GM12892 (cell line): ENCODE measurements at regions not wholly inside any gene's neighbourhood (a gene's known extent, or its start where the extent isn't known, plus 50 kb on each side); places are given as distances from the start of the nearest gene placed in this dataset.

ENCODE experiments used
- DNase-seq: peaks from one replicate; pipeline ENCODE4 v3.0.0; 2011; ENCODE audit not compliant: insufficient read length
- FAIRE-seq: peaks from 2 replicates; lab custom pipeline; 2011; peaks lifted over from hg19 to GRCh38; lab: Jason Lieb, UNC
- POLR2A ChIP-seq: IDR thresholded peaks from 2 replicates; pipeline ENCODE4 v1.6.1; 2011; ENCODE audit warnings: low read depth, low read length, control low read depth
- POLR2AphosphoS5 ChIP-seq: IDR thresholded peaks from 2 replicates; pipeline ENCODE4 v1.6.1; 2011; ENCODE audit warnings: low read depth, low read length, control low read depth
- TAF1 ChIP-seq: IDR thresholded peaks from 2 replicates; pipeline ENCODE4 v1.6.1; 2011; ENCODE audit warnings: low read depth, mild to moderate bottlenecking, control low read depth, low read length, borderline replicate concordance

- FAIRE-seq (no peak), DNase-seq (no peak)
- no peak for TF ChIP-seq POLR2A
- TF ChIP-seq TAF1 = no peak
- TF ChIP-seq POLR2AphosphoS5 = no peak
Observed at GRCh38 chr9:10706788-10707187, 94.0 kb upstream of the PTPRD start.

DNA sequence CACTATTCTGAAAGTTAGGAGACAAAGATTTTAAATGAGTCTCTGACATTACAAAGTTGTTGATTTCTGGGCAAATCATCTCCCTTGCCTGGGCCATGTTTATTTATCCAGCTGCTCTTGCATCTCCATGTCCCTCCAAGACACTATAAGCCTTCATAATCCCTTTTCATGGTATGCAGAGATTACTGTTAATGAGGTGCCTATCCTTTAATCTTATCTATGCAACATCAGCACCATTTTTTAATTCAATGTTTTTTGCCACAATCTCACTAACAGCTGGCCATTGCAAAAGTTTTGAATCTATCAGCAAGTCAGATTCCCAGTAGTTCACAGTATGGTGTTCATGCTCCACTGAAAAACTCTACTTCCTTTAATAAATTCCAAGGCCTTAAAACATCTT, 108.5 kb upstream of the PTPRD start:
- FAIRE-seq = no peak

GRCh38 chr9:10729213-10729612, 116.4 kb upstream of the PTPRD start:
- DNase-seq (no peak), FAIRE-seq (no peak)
- TF ChIP-seq POLR2AphosphoS5 (no peak), TAF1 (no peak), POLR2A (no peak)

More for the DNA sequence above, 108.5 kb upstream of the PTPRD start:
- DNase-seq = no peak
- TF ChIP-seq POLR2A = no peak
- no peak for TF ChIP-seq TAF1
- TF ChIP-seq POLR2AphosphoS5 = no peak

DNA sequence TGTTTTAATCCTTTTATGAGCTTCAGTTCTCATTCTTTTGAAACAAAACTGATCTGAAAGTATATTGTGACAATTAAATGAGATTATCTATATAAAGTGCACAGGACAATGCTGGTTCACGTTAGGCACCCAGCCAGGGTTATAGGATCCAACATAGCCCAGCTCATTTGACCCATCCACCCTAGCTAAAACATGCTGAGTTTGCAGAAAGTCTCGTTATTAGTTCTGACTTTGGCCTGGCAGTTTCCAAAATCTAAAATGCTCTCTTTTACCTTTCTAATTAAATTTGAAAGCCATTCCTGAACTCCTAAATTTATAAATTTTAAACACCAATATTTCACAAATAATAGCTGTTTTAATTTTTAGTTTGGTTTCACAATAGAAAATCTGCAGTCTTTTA, 131.9 kb upstream of the PTPRD start:
- DNase-seq (no peak), FAIRE-seq (no peak)
- TF ChIP-seq TAF1 (no peak), POLR2AphosphoS5 (no peak), POLR2A (no peak)

DNA sequence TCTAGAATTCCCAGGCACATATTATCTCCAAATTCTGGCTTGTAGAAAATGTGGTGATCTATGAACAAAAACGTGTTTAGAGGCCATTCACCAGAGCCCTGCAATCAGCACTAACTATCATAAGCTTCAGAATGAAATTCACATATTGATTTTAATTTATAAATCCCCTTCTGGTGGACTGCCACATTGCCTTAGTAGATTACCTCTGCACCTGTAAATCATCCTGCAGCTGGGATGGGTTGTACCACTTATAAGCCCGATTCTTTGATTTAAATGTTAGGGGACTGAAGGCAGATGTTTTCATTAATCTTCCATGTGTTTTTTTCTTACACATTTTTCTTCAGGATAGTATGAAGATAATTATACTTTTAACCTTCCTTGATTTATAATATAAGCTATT, 140.7 kb upstream of the PTPRD start:
- DNase-seq (no peak), FAIRE-seq (no peak)
- TF ChIP-seq TAF1 = no peak
- TF ChIP-seq POLR2AphosphoS5 = no peak
- TF ChIP-seq POLR2A = no peak

GRCh38 chr9:10764481-10764880, 151.7 kb upstream of the PTPRD start:
- TF ChIP-seq TAF1 = no peak
- TF ChIP-seq POLR2AphosphoS5 = no peak
- TF ChIP-seq POLR2A = no peak
- DNase-seq (no peak), FAIRE-seq (no peak)

DNA sequence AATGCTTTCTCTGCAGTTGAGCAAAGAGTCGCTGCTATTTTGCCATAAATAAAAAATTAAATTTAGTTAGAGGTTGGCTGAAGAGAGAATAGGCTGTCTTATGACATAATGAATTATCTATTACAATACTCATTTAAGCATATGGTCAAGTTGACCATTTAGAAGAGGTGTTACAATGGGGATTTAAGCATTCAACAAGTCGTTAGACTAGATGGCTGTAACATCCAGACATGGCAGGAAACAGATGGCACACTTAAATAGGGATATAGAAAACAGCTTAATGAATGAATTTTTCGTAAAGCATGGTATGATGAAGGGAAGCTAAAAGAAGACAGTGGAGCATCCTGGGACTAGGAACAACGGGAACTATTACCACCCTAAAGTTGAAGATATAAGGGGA, 160.3 kb upstream of the PTPRD start:
- DNase-seq (no peak), FAIRE-seq (no peak)
- TF ChIP-seq TAF1 (no peak), POLR2A (no peak), POLR2AphosphoS5 (no peak)

DNA sequence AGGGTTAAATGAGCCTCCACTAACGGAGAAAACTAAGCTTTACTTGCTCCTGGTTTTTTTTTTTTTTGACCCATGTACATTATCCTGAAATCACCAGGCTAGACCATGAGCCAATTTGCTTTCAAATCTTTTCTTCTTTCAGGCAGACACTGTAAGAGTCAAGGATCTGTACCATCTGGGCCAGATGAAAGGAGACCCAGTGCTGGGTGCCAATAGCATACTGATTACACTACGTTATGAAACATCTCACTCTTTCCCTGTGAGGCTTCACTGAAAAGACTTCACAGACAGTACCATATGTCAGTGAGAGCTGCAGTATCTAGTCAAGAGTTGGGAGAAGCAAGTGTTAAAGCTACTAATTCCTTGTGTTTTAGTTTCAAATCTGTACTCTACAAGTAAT, 161.2 kb upstream of the PTPRD start:
- FAIRE-seq (no peak), DNase-seq (no peak)

GRCh38 chr9:10785255-10785654, 172.5 kb upstream of the PTPRD start:
- TF ChIP-seq POLR2AphosphoS5 (no peak), TAF1 (no peak), POLR2A (no peak)
- no peak for DNase-seq
- FAIRE-seq = no peak

More for the DNA sequence above, 161.2 kb upstream of the PTPRD start:
- TF ChIP-seq POLR2AphosphoS5 = no peak
- TF ChIP-seq TAF1 = no peak
- TF ChIP-seq POLR2A = no peak

DNA sequence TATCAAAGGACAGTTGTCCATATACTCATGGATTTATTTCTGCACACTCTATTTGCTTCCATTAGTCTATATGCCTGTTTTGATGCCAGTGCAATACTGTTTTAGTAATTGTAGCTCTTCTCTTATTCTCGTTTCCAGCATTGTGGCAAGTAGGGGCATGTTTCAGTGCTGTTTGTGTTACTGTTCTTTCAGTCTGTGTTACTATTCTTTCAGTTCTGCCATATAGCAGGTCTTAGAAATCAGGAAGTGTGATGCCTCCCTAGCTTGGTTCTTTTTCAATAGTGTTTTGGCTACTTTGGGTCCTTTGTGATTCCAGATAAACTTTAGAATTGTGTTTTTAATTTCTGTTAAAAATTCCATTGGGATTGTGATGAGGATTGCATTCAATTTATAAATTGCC, 180.5 kb upstream of the PTPRD start:
- DNase-seq (no peak), FAIRE-seq (no peak)
- TF ChIP-seq POLR2A = no peak
- no peak for TF ChIP-seq TAF1
- no peak for TF ChIP-seq POLR2AphosphoS5

- no peak for TF ChIP-seq POLR2A
- no peak for TF ChIP-seq TAF1
- no peak for TF ChIP-seq POLR2AphosphoS5
- no peak for DNase-seq
- FAIRE-seq = no peak
Observed at GRCh38 chr9:10804486-10804885, 191.7 kb upstream of the PTPRD start.

- TF ChIP-seq POLR2AphosphoS5 (no peak), POLR2A (no peak), TAF1 (no peak)
- FAIRE-seq = no peak
- DNase-seq = no peak
Observed at GRCh38 chr9:10806868-10807267, 194.1 kb upstream of the PTPRD start.

- DNase-seq (no peak), FAIRE-seq (no peak)
- TF ChIP-seq TAF1 = no peak
Observed at GRCh38 chr9:10818206-10818605, 205.4 kb upstream of the PTPRD start.

DNA sequence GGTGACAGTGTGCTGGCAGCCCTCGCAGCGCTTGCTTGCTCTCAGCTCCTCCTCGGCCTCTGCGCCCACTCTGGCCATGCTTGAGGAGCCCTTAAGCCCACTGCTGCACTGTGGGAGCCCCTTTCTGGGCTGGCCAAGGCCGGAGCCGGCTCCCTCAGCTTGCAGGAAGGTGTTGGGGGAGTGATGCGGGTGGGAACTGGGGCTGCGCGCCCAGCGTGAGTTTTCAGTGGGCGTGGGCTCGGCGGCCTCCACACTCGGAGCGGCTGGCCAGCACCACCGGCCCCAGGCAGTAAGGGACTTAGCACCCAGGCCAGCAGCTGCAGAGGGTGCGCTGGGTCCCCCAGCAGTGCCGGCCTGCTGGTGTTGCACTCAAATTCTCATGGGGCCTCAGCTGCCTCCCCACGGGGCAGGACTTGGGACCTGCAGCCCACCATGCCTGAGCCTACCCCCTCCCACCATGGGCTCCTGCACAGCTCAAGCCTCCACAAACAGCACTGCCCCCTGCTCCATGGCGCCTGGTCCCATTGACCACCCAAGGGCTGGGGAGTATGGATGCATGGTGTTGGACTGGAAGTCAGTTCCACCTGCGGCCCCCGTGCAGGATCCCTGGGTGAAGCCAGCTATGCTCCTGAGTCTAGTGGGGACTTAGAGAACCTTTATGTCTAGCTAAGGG, 223.1 kb upstream of the PTPRD start:
- no peak for FAIRE-seq
- TF ChIP-seq POLR2A (no peak), TAF1 (no peak), POLR2AphosphoS5 (no peak)
- DNase-seq = no peak

- no peak for FAIRE-seq
- no peak for TF ChIP-seq POLR2A
- no peak for TF ChIP-seq POLR2AphosphoS5
- no peak for TF ChIP-seq TAF1
Observed at GRCh38 chr9:10843151-10843550, 230.3 kb upstream of the PTPRD start.

More at GRCh38 chr9:10843151-10843550, 230.3 kb upstream of the PTPRD start:
- DNase-seq = no peak
